Parathyroid adenoma (tissue), 2 donors: ENCODE measurements at regions not wholly inside any gene's neighbourhood (a gene's known extent, or its start where the extent isn't known, plus 50 kb on each side); places are given as distances from the start of the nearest gene placed in this dataset.
"Not testable (repeated sequence)": the region's sequence is repeated elsewhere in the genome, so short reads cannot be mapped to it uniquely, and the experiment has no call there.

Source experiments
- H2AFZ ChIP-seq: fragments of 300-600 bp; sonication (generic); one replicate; pipeline ENCODE4 v1.7.0; 2017; ENCODE audit warnings: antibody characterized with exemption, mild to moderate bottlenecking
- H3K27ac ChIP-seq: fragments of 300-600 bp; sonication (generic); one replicate; pipeline ENCODE4 v1.7.0; 2017
- H3K27me3 ChIP-seq: fragments of 300-600 bp; sonication (generic); one replicate; pipeline ENCODE4 v1.7.0; 2017; ENCODE audit warnings: low read length; ENCODE audit not compliant: control insufficient read depth, insufficient read depth
- H3K36me3 ChIP-seq: fragments of 300-600 bp; sonication (generic); one replicate; pipeline ENCODE4 v1.7.0; 2017; ENCODE audit warnings: low read length; ENCODE audit not compliant: control insufficient read depth, insufficient read depth
- H3K4me1 ChIP-seq: fragments of 300-600 bp; sonication (generic); one replicate; pipeline ENCODE4 v1.7.0; 2017; ENCODE audit warnings: control low read depth
- H3K4me2 ChIP-seq: fragments of 300-600 bp; sonication (generic); one replicate; pipeline ENCODE4 v1.7.0; 2017; ENCODE audit warnings: low read length
- H3K4me3 ChIP-seq: fragments of 300-600 bp; sonication (generic); one replicate; pipeline ENCODE4 v1.7.0; 2017; ENCODE audit warnings: low read depth, low read length
- H3K79me2 ChIP-seq: fragments of 300-600 bp; sonication (generic); one replicate; pipeline ENCODE4 v1.7.0; 2017; ENCODE audit warnings: control low read depth
- H3K9ac ChIP-seq: fragments of 300-600 bp; sonication (generic); one replicate; pipeline ENCODE4 v1.7.0; 2017; ENCODE audit warnings: mild to moderate bottlenecking
- H3K9me3 ChIP-seq: fragments of 300-600 bp; sonication (generic); one replicate; pipeline ENCODE4 v1.7.0; 2017; ENCODE audit warnings: low read length; ENCODE audit not compliant: control insufficient read depth
- TF ChIP-seq, protein P1 (sequence below): fragments of 300-600 bp; sonication (generic); IDR thresholded peaks from one replicate; pipeline ENCODE4 v1.7.0; 2017; ENCODE audit warnings: antibody characterized with exemption, mild to moderate bottlenecking
- donor health status: primary hyperparathyroidism.

DNA sequence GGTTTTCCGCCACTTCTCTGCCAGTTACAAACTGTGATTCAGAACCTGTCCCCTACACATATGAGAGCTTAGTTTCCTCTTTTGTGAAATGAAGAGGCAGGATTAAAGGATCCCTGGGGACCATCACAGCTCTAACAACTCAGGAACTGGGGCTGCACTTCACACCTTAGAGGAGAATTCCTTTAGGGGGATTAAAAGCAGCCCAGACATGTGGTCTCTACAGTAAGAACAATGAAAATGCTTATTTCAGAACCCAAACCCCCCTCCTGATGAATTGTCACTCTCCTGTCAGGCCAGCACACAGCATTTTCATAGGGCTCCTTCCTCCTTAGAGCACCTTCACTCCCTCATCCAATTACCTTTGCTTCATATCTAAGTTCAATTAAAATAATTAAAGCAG lies 101.5 kb upstream of the NEDD4L start:
- H3K4me1 ChIP-seq: no peaks in the 10 kb centered on the region
- TF ChIP-seq, protein P1, sequence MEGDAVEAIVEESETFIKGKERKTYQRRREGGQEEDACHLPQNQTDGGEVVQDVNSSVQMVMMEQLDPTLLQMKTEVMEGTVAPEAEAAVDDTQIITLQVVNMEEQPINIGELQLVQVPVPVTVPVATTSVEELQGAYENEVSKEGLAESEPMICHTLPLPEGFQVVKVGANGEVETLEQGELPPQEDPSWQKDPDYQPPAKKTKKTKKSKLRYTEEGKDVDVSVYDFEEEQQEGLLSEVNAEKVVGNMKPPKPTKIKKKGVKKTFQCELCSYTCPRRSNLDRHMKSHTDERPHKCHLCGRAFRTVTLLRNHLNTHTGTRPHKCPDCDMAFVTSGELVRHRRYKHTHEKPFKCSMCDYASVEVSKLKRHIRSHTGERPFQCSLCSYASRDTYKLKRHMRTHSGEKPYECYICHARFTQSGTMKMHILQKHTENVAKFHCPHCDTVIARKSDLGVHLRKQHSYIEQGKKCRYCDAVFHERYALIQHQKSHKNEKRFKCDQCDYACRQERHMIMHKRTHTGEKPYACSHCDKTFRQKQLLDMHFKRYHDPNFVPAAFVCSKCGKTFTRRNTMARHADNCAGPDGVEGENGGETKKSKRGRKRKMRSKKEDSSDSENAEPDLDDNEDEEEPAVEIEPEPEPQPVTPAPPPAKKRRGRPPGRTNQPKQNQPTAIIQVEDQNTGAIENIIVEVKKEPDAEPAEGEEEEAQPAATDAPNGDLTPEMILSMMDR: no peak
- H3K9me3 ChIP-seq: no peaks in the 10 kb centered on the region
- H3K27me3 ChIP-seq: no peaks in the 10 kb centered on the region
- no peak overlapping the region for H3K4me2 ChIP-seq
- H3K27ac ChIP-seq: no peak overlapping the region
- H3K79me2 ChIP-seq: no peaks in the 10 kb centered on the region
- no peak overlapping the region for H2AFZ ChIP-seq
- H3K4me3 ChIP-seq: no peak overlapping the region
- no peaks in the 10 kb centered on the region for H3K36me3 ChIP-seq
- no peak overlapping the region for H3K9ac ChIP-seq

GRCh38 chr18:57941841-57942489 lies 102.1 kb upstream of the NEDD4L start:
- TF ChIP-seq, protein P1: no peak
- no peaks in the 10 kb centered on the region for H3K9me3 ChIP-seq
- H3K79me2 ChIP-seq: no peaks in the 10 kb centered on the region
- no peak overlapping the region for H3K27ac ChIP-seq
- no peaks in the 10 kb centered on the region for H3K36me3 ChIP-seq
- no peak overlapping the region for H3K9ac ChIP-seq
- H3K4me2 ChIP-seq: no peak overlapping the region
- no peak overlapping the region for H3K4me3 ChIP-seq
- H2AFZ ChIP-seq: no peak overlapping the region
- no peaks in the 10 kb centered on the region for H3K4me1 ChIP-seq
- H3K27me3 ChIP-seq: no peaks in the 10 kb centered on the region

GRCh38 chr18:57940166-57940660 lies 103.8 kb upstream of the NEDD4L start:
- H3K4me2 ChIP-seq: no peak overlapping the region
- no peaks in the 10 kb centered on the region for H3K9me3 ChIP-seq
- H3K4me3 ChIP-seq: no peak overlapping the region
- H3K79me2 ChIP-seq: no peaks in the 10 kb centered on the region
- no peak overlapping the region for H3K9ac ChIP-seq
- H3K27me3 ChIP-seq: no peaks in the 10 kb centered on the region
- H3K4me1 ChIP-seq: no peaks in the 10 kb centered on the region
- no peak overlapping the region for H3K27ac ChIP-seq
- no peak overlapping the region for H2AFZ ChIP-seq
- TF ChIP-seq, protein P1: no peak
- H3K36me3 ChIP-seq: no peaks in the 10 kb centered on the region

DNA sequence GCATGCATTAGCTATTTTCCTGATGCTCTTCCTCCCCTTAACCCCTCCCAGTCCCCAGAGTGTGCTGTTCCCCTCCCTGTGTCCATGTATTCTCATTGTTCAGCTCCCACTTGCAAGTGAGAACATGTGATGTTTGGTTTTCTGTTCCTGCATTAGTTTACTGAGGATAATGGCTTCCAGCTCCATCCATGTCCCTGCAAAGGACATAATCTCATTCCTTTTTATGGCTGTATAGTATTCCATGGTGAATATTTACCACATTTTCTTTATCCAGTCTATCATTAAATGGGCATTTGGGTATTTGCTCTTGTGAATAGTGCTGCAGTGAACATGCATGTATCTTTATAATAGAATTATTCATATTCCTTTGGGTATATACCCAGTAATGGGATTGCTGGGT lies 109.7 kb upstream of the NEDD4L start:
- H3K4me2 ChIP-seq, H2AFZ ChIP-seq, H3K9me3 ChIP-seq, H3K79me2 ChIP-seq, H3K27ac ChIP-seq, H3K36me3 ChIP-seq, H3K4me3 ChIP-seq, H3K27me3 ChIP-seq, H3K9ac ChIP-seq, H3K4me1 ChIP-seq: not testable (repeated sequence)

GRCh38 chr18:57931038-57931437 lies 113.0 kb upstream of the NEDD4L start:
- Histone ChIP-seq H3K27me3 (no peaks in the 10 kb centered on the region), H3K4me3 (no peak overlapping the region), H3K79me2 (no peaks in the 10 kb centered on the region), H3K4me2 (no peak overlapping the region), H3K4me1 (no peaks in the 10 kb centered on the region), H3K9me3 (no peaks in the 10 kb centered on the region), H2AFZ (no peak overlapping the region), H3K27ac (no peak overlapping the region), H3K36me3 (no peaks in the 10 kb centered on the region), H3K9ac (no peak overlapping the region)
- TF ChIP-seq, protein P1: no peak
